MM.1S (cell line): ENCODE measurements at regions not wholly inside any gene's neighbourhood (a gene's known extent, or its start where the extent isn't known, plus 50 kb on each side); places are given as distances from the start of the nearest gene placed in this dataset.

Source experiments
- DNase-seq: peaks from one replicate; pipeline ENCODE4 v3.0.0-alpha.2; 2015
- H2AFZ ChIP-seq: fragments of 300-600 bp; sonication (generic); 2 replicates; pipeline ENCODE4 v1.6.0; 2016; ENCODE audit warnings: antibody characterized with exemption, low read length
- H3F3A ChIP-seq: fragments of 300-600 bp; sonication (generic); 2 replicates; pipeline ENCODE4 v1.6.1; 2016; ENCODE audit warnings: mild to moderate bottlenecking, antibody characterized with exemption, low read length, moderate library complexity, mixed read lengths; ENCODE audit not compliant: insufficient read depth
- H3K27ac ChIP-seq: fragments of 300-600 bp; sonication (generic); 2 replicates; pipeline ENCODE4 v1.5.1; 2016; ENCODE audit warnings: mild to moderate bottlenecking, low read length
- H3K27me3 ChIP-seq: fragments of 300-600 bp; sonication (generic); replicated peaks from 2 replicates; pipeline ENCODE4 v1.6.0; 2016; ENCODE audit warnings: low read length; ENCODE audit not compliant: insufficient read depth
- H3K36me3 ChIP-seq: fragments of 300-600 bp; sonication (generic); replicated peaks from 2 replicates; pipeline ENCODE4 v1.6.1; 2016; ENCODE audit warnings: mild to moderate bottlenecking, low read length, mixed read lengths; ENCODE audit not compliant: insufficient read depth
- H3K4me1 ChIP-seq: fragments of 300-600 bp; sonication (generic); 2 replicates; pipeline ENCODE4 v1.6.1; 2016; ENCODE audit warnings: low read length, mixed read lengths
- H3K4me2 ChIP-seq: fragments of 300-600 bp; sonication (generic); 2 replicates; pipeline ENCODE4 v1.6.0; 2016; ENCODE audit warnings: low read depth, low read length
- H3K4me3 ChIP-seq: fragments of 300-600 bp; sonication (generic); 2 replicates; pipeline ENCODE4 v1.5.1; 2016; ENCODE audit warnings: low read length, mixed read lengths
- H3K79me2 ChIP-seq: fragments of 300-600 bp; sonication (generic); 2 replicates; pipeline ENCODE4 v1.6.1; 2016; ENCODE audit warnings: mixed run types, low read length, mixed read lengths
- H3K9ac ChIP-seq: fragments of 300-600 bp; sonication (generic); 2 replicates; pipeline ENCODE4 v1.6.1; 2016; ENCODE audit warnings: low read length, mixed read lengths
- H3K9me2 ChIP-seq: fragments of 300-600 bp; sonication (generic); replicated peaks from 2 replicates; pipeline ENCODE4 v1.6.1; 2016; ENCODE audit warnings: mild to moderate bottlenecking, low read length, mixed read lengths; ENCODE audit not compliant: insufficient read depth
- H3K9me3 ChIP-seq: fragments of 300-600 bp; sonication (generic); replicated peaks from 2 replicates; pipeline ENCODE4 v1.6.1; 2016; ENCODE audit warnings: mild to moderate bottlenecking, low read length, mixed read lengths; ENCODE audit not compliant: insufficient read depth
- H4K20me1 ChIP-seq: fragments of 300-600 bp; sonication (generic); 2 replicates; pipeline ENCODE4 v1.6.1; 2016; ENCODE audit warnings: mild to moderate bottlenecking, low read length, moderate library complexity, mixed read lengths; ENCODE audit not compliant: insufficient read depth
- EZH2 ChIP-seq: fragments of 300-600 bp; sonication (generic); optimal IDR thresholded peaks from 2 replicates; pipeline ENCODE3; 2017; ENCODE audit warnings: low read depth, mild to moderate bottlenecking, antibody characterized with exemption, low read length, mixed read lengths
- EZH2phosphoT487 ChIP-seq: fragments of 300-600 bp; sonication (generic); IDR thresholded peaks from 2 replicates; pipeline ENCODE4 v1.6.1; 2018; ENCODE audit warnings: antibody characterized with exemption, low read length
- TF ChIP-seq, protein P1 (sequence below): fragments of 300-600 bp; sonication (generic); IDR thresholded peaks from 2 replicates; pipeline ENCODE4 v1.5.1; 2016; ENCODE audit warnings: antibody characterized with exemption, low read length, mixed read lengths

DNA sequence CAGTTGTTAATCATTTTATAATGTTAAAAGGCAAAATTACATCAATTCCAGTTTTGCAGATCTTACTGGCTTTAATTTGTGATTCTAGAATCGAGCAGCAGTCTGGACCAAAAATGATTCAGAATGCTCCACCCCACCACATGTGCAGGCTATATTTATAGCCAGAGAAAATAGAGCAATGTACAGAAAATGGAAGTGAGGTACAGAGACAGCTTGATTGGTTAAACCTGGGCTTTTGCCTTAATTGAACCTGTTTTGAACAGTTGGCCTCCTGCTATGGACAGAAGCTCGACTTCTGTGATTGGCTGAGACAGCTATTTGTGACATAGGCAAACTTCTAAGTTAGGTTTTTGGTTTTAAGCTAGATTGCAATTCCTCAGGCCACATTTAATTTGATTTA is 607.4 kb upstream of the MIR17HG start:
- TF ChIP-seq EZH2phosphoT487 (no peak), EZH2 (no peak)
- TF ChIP-seq, protein P1, sequence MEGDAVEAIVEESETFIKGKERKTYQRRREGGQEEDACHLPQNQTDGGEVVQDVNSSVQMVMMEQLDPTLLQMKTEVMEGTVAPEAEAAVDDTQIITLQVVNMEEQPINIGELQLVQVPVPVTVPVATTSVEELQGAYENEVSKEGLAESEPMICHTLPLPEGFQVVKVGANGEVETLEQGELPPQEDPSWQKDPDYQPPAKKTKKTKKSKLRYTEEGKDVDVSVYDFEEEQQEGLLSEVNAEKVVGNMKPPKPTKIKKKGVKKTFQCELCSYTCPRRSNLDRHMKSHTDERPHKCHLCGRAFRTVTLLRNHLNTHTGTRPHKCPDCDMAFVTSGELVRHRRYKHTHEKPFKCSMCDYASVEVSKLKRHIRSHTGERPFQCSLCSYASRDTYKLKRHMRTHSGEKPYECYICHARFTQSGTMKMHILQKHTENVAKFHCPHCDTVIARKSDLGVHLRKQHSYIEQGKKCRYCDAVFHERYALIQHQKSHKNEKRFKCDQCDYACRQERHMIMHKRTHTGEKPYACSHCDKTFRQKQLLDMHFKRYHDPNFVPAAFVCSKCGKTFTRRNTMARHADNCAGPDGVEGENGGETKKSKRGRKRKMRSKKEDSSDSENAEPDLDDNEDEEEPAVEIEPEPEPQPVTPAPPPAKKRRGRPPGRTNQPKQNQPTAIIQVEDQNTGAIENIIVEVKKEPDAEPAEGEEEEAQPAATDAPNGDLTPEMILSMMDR, result no peak
- no peaks in the 10 kb centered on the region for H3K9me2 ChIP-seq
- H3F3A ChIP-seq, result no peaks in the 10 kb centered on the region
- H3K79me2 ChIP-seq, result no peaks in the 10 kb centered on the region
- no peak overlapping the region for H3K4me2 ChIP-seq
- no peaks in the 10 kb centered on the region for H4K20me1 ChIP-seq
- no peak overlapping the region for H2AFZ ChIP-seq
- no peak overlapping the region for H3K27ac ChIP-seq
- no peak overlapping the region for H3K9ac ChIP-seq
- no peaks in the 10 kb centered on the region for H3K36me3 ChIP-seq
- no peaks in the 10 kb centered on the region for H3K27me3 ChIP-seq
- no peaks in the 10 kb centered on the region for H3K9me3 ChIP-seq
- no peak for DNase-seq
- H3K4me1 ChIP-seq, result no peaks in the 10 kb centered on the region
- H3K4me3 ChIP-seq, result no peak overlapping the region

DNA sequence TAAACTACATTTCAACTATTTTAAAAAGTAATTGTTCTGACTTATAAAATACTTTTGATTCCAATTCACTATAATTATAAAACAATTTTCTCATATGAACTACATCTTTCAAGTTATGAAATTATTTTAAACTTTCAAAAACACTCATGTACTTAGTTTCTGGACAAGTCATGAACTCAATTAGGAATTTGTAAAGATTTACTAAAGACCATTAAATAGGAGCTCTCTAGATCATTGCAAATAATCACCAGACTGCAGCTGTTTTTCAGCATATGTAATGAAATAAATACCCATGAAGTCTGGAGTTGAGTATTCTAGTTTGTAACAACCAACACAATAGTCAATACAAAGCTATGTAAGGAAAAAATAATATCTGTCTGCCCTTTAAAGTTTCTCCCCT is 605.1 kb upstream of the MIR17HG start:
- Histone ChIP-seq H3K27me3 (no peaks in the 10 kb centered on the region), H3K79me2 (no peaks in the 10 kb centered on the region), H3K9me2 (no peaks in the 10 kb centered on the region), H3K4me1 (no peaks in the 10 kb centered on the region), H3K4me2 (no peak overlapping the region), H3K4me3 (no peak overlapping the region), H2AFZ (no peak overlapping the region), H3K9me3 (no peaks in the 10 kb centered on the region), H3K9ac (no peak overlapping the region), H3K27ac (no peak overlapping the region), H3F3A (no peaks in the 10 kb centered on the region), H4K20me1 (no peaks in the 10 kb centered on the region), H3K36me3 (no peaks in the 10 kb centered on the region)
- TF ChIP-seq EZH2phosphoT487 (no peak), EZH2 (no peak)
- TF ChIP-seq, protein P1, result no peak
- no peak for DNase-seq

DNA sequence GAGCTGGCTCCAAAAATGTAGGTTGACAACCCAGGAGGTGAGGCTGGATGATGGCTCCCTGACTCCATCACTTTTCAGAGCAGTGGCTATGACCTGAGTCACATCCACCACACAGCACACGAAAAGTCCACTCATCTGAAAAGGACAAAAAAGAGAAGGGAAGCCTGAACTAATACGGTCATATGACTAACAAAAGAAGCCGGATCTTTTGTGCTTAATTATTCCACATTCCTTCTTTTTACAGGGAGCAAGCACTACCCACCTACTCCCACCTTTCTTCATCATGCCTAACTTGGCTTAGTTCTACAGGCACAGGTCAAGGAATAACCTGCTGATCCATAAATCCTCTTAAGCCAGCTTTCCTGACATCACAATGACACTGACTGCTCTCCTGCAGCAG is 601.3 kb upstream of the MIR17HG start:
- Histone ChIP-seq H3K79me2 (no peaks in the 10 kb centered on the region), H3K9me2 (no peaks in the 10 kb centered on the region), H3K36me3 (no peaks in the 10 kb centered on the region), H4K20me1 (no peaks in the 10 kb centered on the region), H3K4me2 (no peak overlapping the region), H2AFZ (no peak overlapping the region), H3K27ac (no peak overlapping the region), H3K27me3 (no peaks in the 10 kb centered on the region), H3F3A (no peaks in the 10 kb centered on the region), H3K4me3 (no peak overlapping the region), H3K9me3 (no peaks in the 10 kb centered on the region), H3K9ac (no peak overlapping the region), H3K4me1 (no peaks in the 10 kb centered on the region)
- TF ChIP-seq, protein P1, result no peak
- TF ChIP-seq EZH2 (no peak), EZH2phosphoT487 (no peak)
- DNase-seq, result no peak
